ENCODE measurements at regions not wholly inside any gene's neighbourhood (a gene's known extent, or its start where the extent isn't known, plus 50 kb on each side); places are given as distances from the start of the nearest gene placed in this dataset.

GRCh38 chr14:105710119-105711043 lies 184.0 kb downstream of the TMEM121 start:
- no peak for TF ChIP-seq EP300 (IDR thresholded peaks at IDR 0.05; ENCODE audit: low read depth)
- TF ChIP-seq POLR2AphosphoS5 (IDR thresholded peaks at IDR 0.05): no peak
- no peak for TF ChIP-seq CTCF (IDR thresholded peaks at IDR 0.05)
- TF ChIP-seq POLR2A (IDR thresholded peaks at IDR 0.05): no peak
